WTC11 (cell line): ENCODE measurements at regions not wholly inside any gene's neighbourhood (a gene's known extent, or its start where the extent isn't known, plus 50 kb on each side); places are given as distances from the start of the nearest gene placed in this dataset.

Experiments
- ATAC-seq: fragments of 200-7000 bp; cut with Tn5 transposase; 2 replicates; pipeline ENCODE4 v1.10.0; 2021; ENCODE audit warnings: mild to moderate bottlenecking, moderate library complexity
- CTCF ChIA-PET: fragments of 300-600 bp; sonication (Branson Sonifier 250); formaldehyde crosslinking; loops from one replicate; lab custom pipeline; 2021; ENCODE audit warnings: antibody characterized with exemption; lab: Charles Lee
- POLR2A ChIA-PET: fragments of 350-600 bp; sonication (Branson Sonifier 250); formaldehyde crosslinking; loops from one replicate; lab custom pipeline; 2021; ENCODE audit warnings: antibody characterized with exemption; lab: Charles Lee
- DNase-seq: peaks from one replicate; pipeline ENCODE4 v3.0.0; 2021; ENCODE audit warnings: low spot score
- H3K27ac Mint-ChIP-seq: 2 replicates; pipeline ENCODE4 v1.8.0; 2021; ENCODE audit warnings: mixed read lengths
- H3K27me3 Mint-ChIP-seq: 2 replicates; pipeline ENCODE4 v1.8.0; 2021; ENCODE audit warnings: low read depth, mild to moderate bottlenecking, moderate library complexity, mixed read lengths
- H3K36me3 Mint-ChIP-seq: 2 replicates; pipeline ENCODE4 v1.8.0; 2021; ENCODE audit warnings: mixed read lengths
- H3K4me1 Mint-ChIP-seq: 2 replicates; pipeline ENCODE4 v1.8.0; 2022; ENCODE audit warnings: mixed read lengths
- H3K4me3 Mint-ChIP-seq: 2 replicates; pipeline ENCODE4 v1.8.0; 2021; ENCODE audit warnings: mild to moderate bottlenecking, moderate library complexity, mixed read lengths
- H3K9me3 Mint-ChIP-seq: 2 replicates; pipeline ENCODE4 v1.8.0; 2021; ENCODE audit warnings: mixed read lengths
- ATF1 ChIP-seq: sonication (generic); formaldehyde crosslinking; IDR thresholded peaks from 2 replicates; pipeline ENCODE4 v1.8.1; 2023; ENCODE audit warnings: mild to moderate bottlenecking, moderate library complexity, missing genetic modification reagents
- CREB1 ChIP-seq: sonication (generic); formaldehyde crosslinking; IDR thresholded peaks from 2 replicates; pipeline ENCODE4 v1.8.0; 2023; ENCODE audit warnings: mild to moderate bottlenecking, missing genetic modification reagents
- ETV6 ChIP-seq: sonication (generic); formaldehyde crosslinking; IDR thresholded peaks from 2 replicates; pipeline ENCODE4 v1.8.1; 2022; ENCODE audit warnings: mild to moderate bottlenecking, missing genetic modification reagents
- FOXK1 ChIP-seq: sonication (generic); formaldehyde crosslinking; IDR thresholded peaks from 2 replicates; pipeline ENCODE4 v1.8.0; 2022; ENCODE audit warnings: mild to moderate bottlenecking, moderate library complexity, missing genetic modification reagents
- GABPB1 ChIP-seq: sonication (generic); formaldehyde crosslinking; IDR thresholded peaks from 2 replicates; pipeline ENCODE4 v1.8.1; 2023; ENCODE audit warnings: mild to moderate bottlenecking, missing genetic modification reagents
- GRHL2 ChIP-seq: fragments of 250-450 bp; sonication (Bioruptor Pico); IDR thresholded peaks from 2 replicates; pipeline ENCODE4 v1.8.0; 2022; ENCODE audit warnings: mild to moderate bottlenecking, moderate library complexity; ENCODE audit not compliant: insufficient replicate concordance, severe bottlenecking
- HMGA2 ChIP-seq: fragments of 250-450 bp; sonication (Bioruptor Pico); IDR thresholded peaks from 2 replicates; pipeline ENCODE4 v1.4.0; 2021; ENCODE audit warnings: mild to moderate bottlenecking, moderate library complexity
- MLX ChIP-seq: sonication (generic); formaldehyde crosslinking; IDR thresholded peaks from 2 replicates; pipeline ENCODE4 v1.8.1; 2023; ENCODE audit warnings: mild to moderate bottlenecking, missing genetic modification reagents, moderate library complexity
- MXD4 ChIP-seq: fragments of 250-450 bp; sonication (Bioruptor Pico); IDR thresholded peaks from 2 replicates; pipeline ENCODE4 v1.8.0; 2021; ENCODE audit warnings: mild to moderate bottlenecking, moderate library complexity, borderline replicate concordance
- NFATC4 ChIP-seq: fragments of 250-450 bp; sonication (Bioruptor Pico); IDR thresholded peaks from 2 replicates; pipeline ENCODE4 v1.9.0; 2021; ENCODE audit warnings: mild to moderate bottlenecking
- SMAD3 ChIP-seq: sonication (generic); formaldehyde crosslinking; IDR thresholded peaks from 2 replicates; pipeline ENCODE4 v1.8.0; 2022; ENCODE audit warnings: missing genetic modification reagents, mild to moderate bottlenecking, borderline replicate concordance
- TCF7 ChIP-seq: sonication (generic); formaldehyde crosslinking; IDR thresholded peaks from 2 replicates; pipeline ENCODE4 v1.8.0; 2022; ENCODE audit warnings: mild to moderate bottlenecking, low read depth, missing genetic modification reagents, moderate library complexity
- TEAD4 ChIP-seq: sonication (generic); formaldehyde crosslinking; IDR thresholded peaks from 2 replicates; pipeline ENCODE4 v1.8.0; 2022; ENCODE audit warnings: mild to moderate bottlenecking, missing genetic modification reagents
- TP53 ChIP-seq: sonication (generic); formaldehyde crosslinking; IDR thresholded peaks from 2 replicates; pipeline ENCODE4 v1.8.1; 2023; ENCODE audit warnings: mild to moderate bottlenecking, missing genetic modification reagents
- USF1 ChIP-seq: sonication (generic); formaldehyde crosslinking; IDR thresholded peaks from 2 replicates; pipeline ENCODE4 v1.8.0; 2022; ENCODE audit warnings: mild to moderate bottlenecking, missing genetic modification reagents
- USF2 ChIP-seq: sonication (generic); formaldehyde crosslinking; IDR thresholded peaks from 2 replicates; pipeline ENCODE4 v1.8.1; 2023; ENCODE audit warnings: mild to moderate bottlenecking, missing genetic modification reagents, moderate library complexity
- ZNF121 ChIP-seq: sonication (generic); formaldehyde crosslinking; IDR thresholded peaks from 2 replicates; pipeline ENCODE4 v1.8.0; 2023; ENCODE audit warnings: missing genetic modification reagents
- ZNF138 ChIP-seq: sonication (generic); formaldehyde crosslinking; conservative IDR thresholded peaks from 2 replicates; pipeline ENCODE4 v1.8.1; 2022; ENCODE audit warnings: mild to moderate bottlenecking, moderate library complexity, missing genetic modification reagents
- ZNF219 ChIP-seq: sonication (generic); formaldehyde crosslinking; IDR thresholded peaks from 2 replicates; pipeline ENCODE4 v1.8.0; 2023; ENCODE audit warnings: missing genetic modification reagents, mild to moderate bottlenecking, borderline replicate concordance
- ZNF317 ChIP-seq: sonication (generic); formaldehyde crosslinking; IDR thresholded peaks from 2 replicates; pipeline ENCODE4 v1.8.1; 2023; ENCODE audit warnings: low read depth, mild to moderate bottlenecking, moderate library complexity, missing genetic modification reagents, borderline replicate concordance
- ZNF416 ChIP-seq: fragments of 250-450 bp; sonication (Bioruptor Pico); IDR thresholded peaks from 2 replicates; pipeline ENCODE4 v1.9.0; 2021; ENCODE audit warnings: mild to moderate bottlenecking, inconsistent platforms
- TF ChIP-seq, protein P1 (sequence below): sonication (generic); formaldehyde crosslinking; IDR thresholded peaks from 2 replicates; pipeline ENCODE4 v1.8.0; 2022; ENCODE audit warnings: mild to moderate bottlenecking, missing genetic modification reagents
- TF ChIP-seq, protein P2 (sequence below): sonication (generic); formaldehyde crosslinking; IDR thresholded peaks from 2 replicates; pipeline ENCODE4 v1.8.0; 2023; ENCODE audit warnings: mild to moderate bottlenecking, missing genetic modification reagents

DNA sequence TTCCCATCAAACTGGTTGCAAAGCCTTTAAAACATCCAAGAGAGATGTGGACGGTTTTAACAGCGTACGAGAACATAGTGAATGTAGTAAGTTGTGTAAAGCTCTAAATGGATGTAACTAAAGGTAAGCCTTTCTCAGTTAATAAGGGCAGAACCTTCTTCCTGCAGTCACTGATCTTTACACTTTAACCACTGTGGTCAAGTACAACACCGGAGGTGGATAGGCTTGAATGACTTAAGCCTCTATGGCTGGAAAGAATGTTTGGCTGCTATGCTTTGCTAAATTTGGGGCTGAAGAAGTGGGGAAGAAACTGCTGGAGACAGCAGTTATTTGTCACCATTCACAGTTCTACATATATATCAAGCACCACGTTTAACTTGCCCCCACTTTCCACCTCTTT lies 285.1 kb upstream of the FMR1 start (continued):
- TF ChIP-seq GABPB1 (CRISPR knock-in tag) = no peak

- Mint-ChIP-seq H3K9me3 (peaks cover 57% of the 10 kb centered on the region), H3K27ac (no peak overlapping the region), H3K4me1 (no peaks in the 10 kb centered on the region), H3K27me3 (no peaks in the 10 kb centered on the region), H3K36me3 (peaks cover 30% of the 10 kb centered on the region), H3K4me3 (no peak overlapping the region)
- ChIA-PET POLR2A (no interaction called here), CTCF (no interaction called here)
- DNase-seq (no peak), ATAC-seq (no peak)
- no peak for TF ChIP-seq USF2 (CRISPR knock-in tag)
- TF ChIP-seq, protein P1, sequence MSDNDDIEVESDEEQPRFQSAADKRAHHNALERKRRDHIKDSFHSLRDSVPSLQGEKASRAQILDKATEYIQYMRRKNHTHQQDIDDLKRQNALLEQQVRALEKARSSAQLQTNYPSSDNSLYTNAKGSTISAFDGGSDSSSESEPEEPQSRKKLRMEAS (CRISPR knock-in tag) = no peak
Measured at GRCh38 chrX:147635186-147635585, 276.5 kb upstream of the FMR1 start.

- POLR2A ChIA-PET = no interaction called here
- Mint-ChIP-seq H3K9me3 (peaks cover 63% of the 10 kb centered on the region), H3K36me3 (peaks cover 36% of the 10 kb centered on the region), H3K4me3 (no peak overlapping the region), H3K27ac (no peak overlapping the region), H3K27me3 (no peaks in the 10 kb centered on the region), H3K4me1 (no peaks in the 10 kb centered on the region)
- DNase-seq = no peak
- CTCF ChIA-PET = no interaction called here
- ATAC-seq = no peak
- TF ChIP-seq FOXK1 = no peak
- no peak for TF ChIP-seq ZNF121 (CRISPR knock-in tag)
- TF ChIP-seq TCF7 (CRISPR knock-in tag) = no peak
- TF ChIP-seq, protein P2, sequence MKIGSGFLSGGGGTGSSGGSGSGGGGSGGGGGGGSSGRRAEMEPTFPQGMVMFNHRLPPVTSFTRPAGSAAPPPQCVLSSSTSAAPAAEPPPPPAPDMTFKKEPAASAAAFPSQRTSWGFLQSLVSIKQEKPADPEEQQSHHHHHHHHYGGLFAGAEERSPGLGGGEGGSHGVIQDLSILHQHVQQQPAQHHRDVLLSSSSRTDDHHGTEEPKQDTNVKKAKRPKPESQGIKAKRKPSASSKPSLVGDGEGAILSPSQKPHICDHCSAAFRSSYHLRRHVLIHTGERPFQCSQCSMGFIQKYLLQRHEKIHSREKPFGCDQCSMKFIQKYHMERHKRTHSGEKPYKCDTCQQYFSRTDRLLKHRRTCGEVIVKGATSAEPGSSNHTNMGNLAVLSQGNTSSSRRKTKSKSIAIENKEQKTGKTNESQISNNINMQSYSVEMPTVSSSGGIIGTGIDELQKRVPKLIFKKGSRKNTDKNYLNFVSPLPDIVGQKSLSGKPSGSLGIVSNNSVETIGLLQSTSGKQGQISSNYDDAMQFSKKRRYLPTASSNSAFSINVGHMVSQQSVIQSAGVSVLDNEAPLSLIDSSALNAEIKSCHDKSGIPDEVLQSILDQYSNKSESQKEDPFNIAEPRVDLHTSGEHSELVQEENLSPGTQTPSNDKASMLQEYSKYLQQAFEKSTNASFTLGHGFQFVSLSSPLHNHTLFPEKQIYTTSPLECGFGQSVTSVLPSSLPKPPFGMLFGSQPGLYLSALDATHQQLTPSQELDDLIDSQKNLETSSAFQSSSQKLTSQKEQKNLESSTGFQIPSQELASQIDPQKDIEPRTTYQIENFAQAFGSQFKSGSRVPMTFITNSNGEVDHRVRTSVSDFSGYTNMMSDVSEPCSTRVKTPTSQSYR = no peak
- no peak for TF ChIP-seq TEAD4 (CRISPR knock-in tag)
- TF ChIP-seq ZNF317 (CRISPR knock-in tag) = no peak
- no peak for TF ChIP-seq TP53 (CRISPR knock-in tag)
- no peak for TF ChIP-seq MXD4 (CRISPR knock-in tag)
- no peak for TF ChIP-seq CREB1
- TF ChIP-seq ZNF138 (CRISPR knock-in tag) = no peak
- no peak for TF ChIP-seq ATF1 (CRISPR knock-in tag)
- no peak for TF ChIP-seq SMAD3 (CRISPR knock-in tag)
- TF ChIP-seq NFATC4 (CRISPR knock-in tag) = no peak
- TF ChIP-seq HMGA2 (CRISPR knock-in tag) = no peak
- TF ChIP-seq ETV6 (CRISPR knock-in tag) = no peak
- TF ChIP-seq ZNF416 = no peak
- no peak for TF ChIP-seq GRHL2 (CRISPR knock-in tag)
- TF ChIP-seq ZNF219 (CRISPR knock-in tag) = no peak
- no peak for TF ChIP-seq MLX (CRISPR knock-in tag)
- no peak for TF ChIP-seq USF1 (CRISPR knock-in tag)
Measured at GRCh38 chrX:147637190-147637589, 274.5 kb upstream of the FMR1 start.
